PC-3 (cell line): ENCODE measurements at regions not wholly inside any gene's neighbourhood (a gene's known extent, or its start where the extent isn't known, plus 50 kb on each side); places are given as distances from the start of the nearest gene placed in this dataset.

Experiments
- ATAC-seq: fragments of 200-7000 bp; cut with Tn5 transposase; 2 replicates; pipeline ENCODE4 v1.9.1; 2020; ENCODE audit warnings: mild to moderate bottlenecking, moderate library complexity
- BruUV-seq: library from RNA; stranded (reverse); fragments of 400-500 nt; replicated peaks from 2 replicates; lab custom pipeline; 2021; lab: Mats Ljungman, UMichigan
- CTCF ChIA-PET: fragments of 300-600 bp; sonication (Branson Sonifier 250); formaldehyde crosslinking; loops from one replicate; lab custom pipeline; 2022; ENCODE audit warnings: antibody characterized with exemption; lab: Charles Lee
- POLR2A ChIA-PET: fragments of 300-600 bp; sonication (Branson Sonifier 250); formaldehyde crosslinking; loops from one replicate; lab custom pipeline; 2022; ENCODE audit warnings: antibody characterized with exemption; ENCODE audit not compliant: unreplicated experiment; lab: Charles Lee
- DNase-seq: peaks from one replicate; pipeline ENCODE4 v3.0.0-alpha.2; 2015
- H2AFZ ChIP-seq: fragments of 300-600 bp; sonication (generic); 2 replicates; pipeline ENCODE4 v1.6.0; 2016; ENCODE audit warnings: antibody characterized with exemption, low read length
- H3F3A ChIP-seq: fragments of 300-600 bp; sonication (generic); one replicate; pipeline ENCODE4 v1.6.0; 2017; ENCODE audit warnings: antibody characterized with exemption, low read length, control low read depth, mild to moderate bottlenecking; ENCODE audit not compliant: unreplicated experiment
- H3K27ac ChIP-seq: fragments of 300-600 bp; sonication (generic); 2 replicates; pipeline ENCODE4 v1.5.1; 2016; ENCODE audit warnings: mild to moderate bottlenecking, low read length
- H3K27me3 ChIP-seq: fragments of 300-600 bp; sonication (generic); 2 replicates; pipeline ENCODE4 v1.6.1; 2016; ENCODE audit warnings: low read length, mixed read lengths
- H3K36me3 ChIP-seq: fragments of 300-600 bp; sonication (generic); 2 replicates; pipeline ENCODE4 v1.6.1; 2016; ENCODE audit warnings: low read depth, mixed run types, low read length, mixed read lengths
- H3K4me1 ChIP-seq: fragments of 300-600 bp; sonication (generic); 2 replicates; pipeline ENCODE4 v1.5.1; 2016; ENCODE audit warnings: low read length; ENCODE audit not compliant: insufficient read depth
- H3K4me2 ChIP-seq: fragments of 300-600 bp; sonication (generic); 2 replicates; pipeline ENCODE4 v1.6.0; 2016; ENCODE audit warnings: low read length
- H3K4me3 ChIP-seq: fragments of 300-600 bp; sonication (generic); 2 replicates; pipeline ENCODE4 v1.5.1; 2016; ENCODE audit warnings: mild to moderate bottlenecking, low read length, mixed read lengths
- H3K79me2 ChIP-seq: fragments of 300-600 bp; sonication (generic); 2 replicates; pipeline ENCODE4 v1.6.1; 2017; ENCODE audit warnings: low read length, mixed read lengths
- H3K9ac ChIP-seq: fragments of 300-600 bp; sonication (generic); 2 replicates; pipeline ENCODE4 v1.6.0; 2016; ENCODE audit warnings: mild to moderate bottlenecking, low read length
- H3K9me2 ChIP-seq: fragments of 300-600 bp; sonication (generic); replicated peaks from 2 replicates; pipeline ENCODE4 v1.6.1; 2016; ENCODE audit warnings: mixed run types, low read length, mixed read lengths
- H3K9me3 ChIP-seq: fragments of 300-600 bp; sonication (generic); 2 replicates; pipeline ENCODE4 v1.6.1; 2016; ENCODE audit warnings: low read length, mixed read lengths
- H4K20me1 ChIP-seq: fragments of 300-600 bp; sonication (generic); 2 replicates; pipeline ENCODE4 v1.6.1; 2016; ENCODE audit warnings: low read length, mixed read lengths
- CTCF ChIP-seq: fragments of 300-600 bp; sonication (generic); conservative IDR thresholded peaks from 2 replicates; pipeline ENCODE4 v1.5.1; 2017; ENCODE audit warnings: antibody characterized with exemption, low read depth, mild to moderate bottlenecking, low read length
- EZH2 ChIP-seq: fragments of 300-600 bp; sonication (generic); IDR thresholded peaks from one replicate; pipeline ENCODE4 v1.6.1; 2017; ENCODE audit warnings: antibody characterized with exemption, mild to moderate bottlenecking, low read length; ENCODE audit not compliant: unreplicated experiment
- EZH2phosphoT487 ChIP-seq: fragments of 300-600 bp; sonication (generic); IDR thresholded peaks from 2 replicates; pipeline ENCODE4 v1.6.1; 2018; ENCODE audit warnings: mild to moderate bottlenecking, antibody characterized with exemption, low read length, borderline replicate concordance
- intact Hi-C: fragments of 100-400 bp; cut with micrococcal nuclease; formaldehyde crosslinking; loops from 2 replicates; pipeline ENCODE4 v1.9.0; 2023

DNA sequence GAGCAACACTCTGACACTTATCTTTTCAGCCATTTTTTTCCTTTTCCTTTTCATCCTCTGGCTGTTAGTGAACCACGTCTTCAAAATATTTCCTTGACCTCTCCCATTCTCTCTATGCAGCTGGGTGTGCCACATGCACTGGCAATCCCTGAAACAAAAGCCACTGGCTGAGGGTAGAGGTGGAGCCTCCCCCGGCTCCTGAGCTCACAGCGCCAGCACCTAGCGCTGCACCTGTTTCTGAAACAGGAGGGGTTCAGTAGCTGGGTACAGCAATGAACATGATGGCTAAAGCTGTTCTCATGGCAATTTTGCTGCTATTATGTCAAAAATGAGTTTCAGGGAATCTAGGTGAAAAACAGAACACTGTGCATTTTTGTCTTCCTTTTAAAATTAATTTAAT is 314.7 kb upstream of the ATP10A start:
- peaks cover 30% of the 10 kb centered on the region for H3K27me3 ChIP-seq
- H3K9ac ChIP-seq = no peak overlapping the region
- no peaks in the 10 kb centered on the region for H3K9me3 ChIP-seq
- no peak overlapping the region for H3K4me2 ChIP-seq
- H3F3A ChIP-seq = no peaks in the 10 kb centered on the region
- DNase-seq (no peak), ATAC-seq (no peak)
- TF ChIP-seq EZH2 = no peak
- TF ChIP-seq EZH2phosphoT487 = no peak
- TF ChIP-seq CTCF = no peak
- no peaks in the 10 kb centered on the region for H3K9me2 ChIP-seq
- H2AFZ ChIP-seq = no peak overlapping the region
- H3K36me3 ChIP-seq = no peaks in the 10 kb centered on the region
- H3K4me3 ChIP-seq = no peak overlapping the region
- no peak overlapping the region for H3K27ac ChIP-seq
- POLR2A ChIA-PET = no interaction called here
- intact Hi-C loops = no loop called here
- H3K79me2 ChIP-seq = no peaks in the 10 kb centered on the region
- BruUV-seq = no TSS peak
- H4K20me1 ChIP-seq = no peaks in the 10 kb centered on the region
- CTCF ChIA-PET = no interaction called here
- no peaks in the 10 kb centered on the region for H3K4me1 ChIP-seq

- ChIA-PET POLR2A (no interaction called here), CTCF (no interaction called here)
- Histone ChIP-seq H2AFZ (no peak overlapping the region), H3K9me3 (no peaks in the 10 kb centered on the region), H3K27me3 (peaks cover 35% of the 10 kb centered on the region), H4K20me1 (no peaks in the 10 kb centered on the region), H3K4me1 (no peaks in the 10 kb centered on the region), H3K9ac (no peak overlapping the region), H3K4me2 (no peak overlapping the region), H3K4me3 (no peak overlapping the region), H3K36me3 (no peaks in the 10 kb centered on the region), H3K9me2 (no peaks in the 10 kb centered on the region), H3F3A (no peaks in the 10 kb centered on the region), H3K27ac (no peak overlapping the region), H3K79me2 (no peaks in the 10 kb centered on the region)
- intact Hi-C loops = no loop called here
- TF ChIP-seq EZH2 = no peak
- no peak for TF ChIP-seq CTCF
- TF ChIP-seq EZH2phosphoT487 = no peak
- DNase-seq (no peak), ATAC-seq (no peak)
- no TSS peak for BruUV-seq
Measured at GRCh38 chr15:26176831-26177230, 313.7 kb upstream of the ATP10A start.

- no peak overlapping the region for H2AFZ ChIP-seq
- no peaks in the 10 kb centered on the region for H4K20me1 ChIP-seq
- no peaks in the 10 kb centered on the region for H3K9me3 ChIP-seq
- H3K4me3 ChIP-seq = no peak overlapping the region
- no peak overlapping the region for H3K9ac ChIP-seq
- no peak overlapping the region for H3K4me2 ChIP-seq
- H3K27me3 ChIP-seq = peaks cover 44% of the 10 kb centered on the region
- no peaks in the 10 kb centered on the region for H3K4me1 ChIP-seq
- POLR2A ChIA-PET = no interaction called here
- H3K79me2 ChIP-seq = no peaks in the 10 kb centered on the region
- no peak overlapping the region for H3K27ac ChIP-seq
- TF ChIP-seq CTCF (no peak), EZH2 (no peak), EZH2phosphoT487 (no peak)
- no peaks in the 10 kb centered on the region for H3K36me3 ChIP-seq
- intact Hi-C loops = no loop called here
- H3K9me2 ChIP-seq = no peaks in the 10 kb centered on the region
- BruUV-seq = no TSS peak
- H3F3A ChIP-seq = no peaks in the 10 kb centered on the region
- ATAC-seq = no peak
- DNase-seq = no peak
- CTCF ChIA-PET = no interaction called here
Measured at GRCh38 chr15:26171266-26171665, 308.1 kb upstream of the ATP10A start.
